KMS-11 (cell line): ENCODE measurements at regions not wholly inside any gene's neighbourhood (a gene's known extent, or its start where the extent isn't known, plus 50 kb on each side); places are given as distances from the start of the nearest gene placed in this dataset.

ENCODE experiments used
- H2AFZ ChIP-seq: fragments of 200-600 bp; sonication (generic); 2 replicates; pipeline ENCODE4 v1.6.1; 2016; ENCODE audit warnings: antibody characterized with exemption, mixed run types, low read depth
- H3K27ac ChIP-seq: fragments of 200-600 bp; sonication (generic); 2 replicates; pipeline ENCODE4 v1.6.1; 2016; ENCODE audit warnings: mild to moderate bottlenecking, mixed run types
- H3K27me3 ChIP-seq: fragments of 200-600 bp; sonication (generic); 2 replicates; pipeline ENCODE4 v1.6.1; 2017; ENCODE audit warnings: mild to moderate bottlenecking, low read depth, mixed run types, moderate library complexity; ENCODE audit not compliant: insufficient read depth
- H3K36me3 ChIP-seq: fragments of 200-600 bp; sonication (generic); 2 replicates; pipeline ENCODE4 v1.6.1; 2017; ENCODE audit warnings: mild to moderate bottlenecking, mixed run types; ENCODE audit not compliant: insufficient read depth
- H3K4me1 ChIP-seq: fragments of 200-600 bp; sonication (generic); 2 replicates; pipeline ENCODE4 v1.6.1; 2016; ENCODE audit warnings: mild to moderate bottlenecking, low read depth, mixed run types; ENCODE audit not compliant: poor library complexity, severe bottlenecking
- H3K4me2 ChIP-seq: fragments of 200-600 bp; sonication (generic); 2 replicates; pipeline ENCODE4 v1.7.0; 2016; ENCODE audit warnings: mild to moderate bottlenecking, mixed run types
- H3K4me3 ChIP-seq: fragments of 200-600 bp; sonication (generic); IDR thresholded peaks from 2 replicates; pipeline ENCODE4 v1.6.1; 2017; ENCODE audit warnings: low read depth, low read length, mixed read lengths; ENCODE audit not compliant: insufficient read depth
- H3K79me2 ChIP-seq: fragments of 200-600 bp; sonication (generic); 2 replicates; pipeline ENCODE4 v1.6.1; 2016; ENCODE audit warnings: low read depth, mixed run types; ENCODE audit not compliant: insufficient read depth
- H3K9ac ChIP-seq: fragments of 200-600 bp; sonication (generic); 2 replicates; pipeline ENCODE4 v1.6.1; 2016; ENCODE audit warnings: mild to moderate bottlenecking, mixed run types
- H4K20me1 ChIP-seq: fragments of 200-600 bp; sonication (generic); 2 replicates; pipeline ENCODE4 v1.6.1; 2016; ENCODE audit warnings: mild to moderate bottlenecking, mixed run types; ENCODE audit not compliant: insufficient read depth
- TF ChIP-seq, protein P1 (sequence below): fragments of 200-600 bp; sonication (generic); conservative IDR thresholded peaks from 2 replicates; pipeline ENCODE4 v1.6.1; 2017; ENCODE audit warnings: low read depth, mild to moderate bottlenecking, antibody characterized with exemption, low read length, moderate library complexity, mixed read lengths

DNA sequence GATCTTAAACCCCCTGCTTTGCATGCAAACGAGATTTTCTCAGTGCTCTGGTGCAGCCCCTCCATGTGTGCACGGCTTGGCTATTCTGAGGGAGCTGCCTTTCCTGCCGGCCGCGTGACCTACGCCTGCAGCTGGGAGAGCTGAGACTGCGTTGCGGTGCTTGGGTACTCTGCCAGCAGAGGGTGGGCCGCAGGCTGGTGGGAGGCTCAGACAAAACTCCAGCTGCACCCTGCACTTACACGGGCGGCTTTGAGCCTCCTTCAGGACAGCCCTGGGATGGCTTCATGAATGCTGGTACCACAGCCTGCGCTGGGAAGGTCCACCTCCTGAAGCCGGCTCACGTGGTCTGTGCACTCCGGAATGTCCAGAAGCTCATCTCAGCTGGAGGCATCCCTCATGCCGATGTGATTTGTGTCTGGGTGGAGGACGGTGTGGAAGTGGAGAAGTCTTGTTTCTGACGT, 223.7 kb downstream of the DLL1 start:
- Histone ChIP-seq H3K9ac (no peak overlapping the region), H3K36me3 (no peaks in the 10 kb centered on the region), H3K27ac (no peak overlapping the region), H4K20me1 (no peaks in the 10 kb centered on the region), H3K27me3 (no peaks in the 10 kb centered on the region), H3K4me2 (no peak overlapping the region), H3K4me3 (no peak overlapping the region), H2AFZ (no peak overlapping the region), H3K4me1 (no peaks in the 10 kb centered on the region), H3K79me2 (no peaks in the 10 kb centered on the region)
- TF ChIP-seq, protein P1, sequence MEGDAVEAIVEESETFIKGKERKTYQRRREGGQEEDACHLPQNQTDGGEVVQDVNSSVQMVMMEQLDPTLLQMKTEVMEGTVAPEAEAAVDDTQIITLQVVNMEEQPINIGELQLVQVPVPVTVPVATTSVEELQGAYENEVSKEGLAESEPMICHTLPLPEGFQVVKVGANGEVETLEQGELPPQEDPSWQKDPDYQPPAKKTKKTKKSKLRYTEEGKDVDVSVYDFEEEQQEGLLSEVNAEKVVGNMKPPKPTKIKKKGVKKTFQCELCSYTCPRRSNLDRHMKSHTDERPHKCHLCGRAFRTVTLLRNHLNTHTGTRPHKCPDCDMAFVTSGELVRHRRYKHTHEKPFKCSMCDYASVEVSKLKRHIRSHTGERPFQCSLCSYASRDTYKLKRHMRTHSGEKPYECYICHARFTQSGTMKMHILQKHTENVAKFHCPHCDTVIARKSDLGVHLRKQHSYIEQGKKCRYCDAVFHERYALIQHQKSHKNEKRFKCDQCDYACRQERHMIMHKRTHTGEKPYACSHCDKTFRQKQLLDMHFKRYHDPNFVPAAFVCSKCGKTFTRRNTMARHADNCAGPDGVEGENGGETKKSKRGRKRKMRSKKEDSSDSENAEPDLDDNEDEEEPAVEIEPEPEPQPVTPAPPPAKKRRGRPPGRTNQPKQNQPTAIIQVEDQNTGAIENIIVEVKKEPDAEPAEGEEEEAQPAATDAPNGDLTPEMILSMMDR: no peak

DNA sequence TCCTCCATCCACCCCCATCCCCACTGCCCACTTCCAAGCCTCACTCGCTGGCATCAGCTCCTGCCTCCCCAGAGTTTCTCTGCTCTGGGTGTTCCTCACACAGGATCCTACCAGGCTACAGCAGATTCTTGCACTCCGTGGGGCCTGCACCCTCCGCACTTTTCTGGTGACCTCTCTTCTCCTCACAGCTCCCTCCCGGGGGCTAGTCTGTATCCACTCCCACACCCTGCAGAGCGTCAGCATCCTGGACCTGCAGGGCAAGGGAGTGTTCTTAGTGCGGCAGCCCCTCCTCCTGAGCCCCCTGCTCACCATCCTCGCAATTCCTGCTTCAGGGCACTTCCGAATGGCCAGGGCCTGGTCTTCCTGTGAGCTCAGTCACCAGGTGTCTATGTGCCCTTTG, 224.2 kb downstream of the DLL1 start:
- no peaks in the 10 kb centered on the region for H3K27me3 ChIP-seq
- TF ChIP-seq, protein P1: no peak
- H3K4me2 ChIP-seq: no peak overlapping the region
- no peaks in the 10 kb centered on the region for H3K36me3 ChIP-seq
- H2AFZ ChIP-seq: no peak overlapping the region
- H3K4me3 ChIP-seq: no peak overlapping the region
- H3K27ac ChIP-seq: no peak overlapping the region
- H3K79me2 ChIP-seq: no peaks in the 10 kb centered on the region
- no peaks in the 10 kb centered on the region for H4K20me1 ChIP-seq
- no peak overlapping the region for H3K9ac ChIP-seq
- H3K4me1 ChIP-seq: no peaks in the 10 kb centered on the region

DNA sequence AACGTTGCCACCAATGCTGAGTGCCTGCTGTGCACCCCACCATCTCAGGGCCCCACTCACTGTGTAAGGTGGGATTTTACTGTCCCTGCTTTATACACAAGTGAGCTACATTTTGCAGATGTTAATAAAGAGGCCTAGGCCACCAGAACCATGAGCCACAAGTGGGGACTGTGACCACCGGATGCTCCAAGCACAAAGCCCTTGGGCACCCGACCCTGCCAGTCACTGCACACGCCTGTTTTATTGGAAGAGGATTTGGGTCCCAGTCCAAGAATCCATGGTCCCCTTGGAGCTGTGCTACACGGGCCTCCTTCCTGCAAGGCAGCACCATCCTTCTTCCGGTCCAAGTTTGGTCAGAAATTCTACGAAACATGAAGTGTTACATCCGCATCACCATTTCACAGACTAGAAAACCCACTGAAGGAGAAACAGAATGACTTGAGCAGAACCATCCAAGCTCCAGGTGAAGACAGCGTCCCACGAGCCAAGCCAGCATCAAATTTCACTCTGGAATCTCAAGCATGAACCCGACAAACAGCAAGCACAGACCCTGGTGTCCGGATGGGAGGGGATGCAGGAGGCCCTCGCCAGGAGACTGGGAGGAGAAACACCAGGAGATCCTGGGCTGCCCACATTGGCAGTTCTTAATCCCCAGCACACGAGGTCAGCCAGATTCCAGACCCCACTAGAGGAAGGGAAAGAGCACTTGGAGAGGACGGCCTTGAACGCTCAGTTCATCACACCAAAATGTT, 226.9 kb downstream of the DLL1 start:
- no peak overlapping the region for H3K4me3 ChIP-seq
- TF ChIP-seq, protein P1: no peak
- no peak overlapping the region for H2AFZ ChIP-seq
- H3K4me2 ChIP-seq: no peak overlapping the region
- no peaks in the 10 kb centered on the region for H3K79me2 ChIP-seq
- H3K36me3 ChIP-seq: no peaks in the 10 kb centered on the region
- H3K4me1 ChIP-seq: no peaks in the 10 kb centered on the region
- H3K27ac ChIP-seq: no peak overlapping the region
- no peaks in the 10 kb centered on the region for H4K20me1 ChIP-seq
- H3K27me3 ChIP-seq: no peaks in the 10 kb centered on the region
- no peak overlapping the region for H3K9ac ChIP-seq

DNA sequence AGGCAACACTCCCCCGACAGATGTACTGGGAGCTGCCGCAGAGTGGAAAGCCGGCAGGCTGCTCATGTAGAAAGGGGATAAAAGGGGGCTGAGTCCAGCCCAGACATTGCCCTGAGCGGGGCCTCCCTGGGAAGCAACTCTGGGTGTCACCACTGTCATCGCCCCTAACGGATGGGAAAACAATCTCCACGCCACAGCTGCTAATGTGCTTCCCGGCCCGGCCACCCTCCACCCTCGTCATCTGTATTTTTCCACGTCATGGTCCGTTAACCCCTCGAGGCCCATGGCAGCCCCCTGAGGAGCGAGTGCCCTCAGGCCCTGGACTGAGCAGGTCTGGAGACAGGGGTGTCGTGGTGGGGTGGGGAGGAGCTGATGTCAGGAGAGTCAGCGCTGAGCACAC, 227.4 kb downstream of the DLL1 start:
- no peaks in the 10 kb centered on the region for H4K20me1 ChIP-seq
- H3K4me3 ChIP-seq: no peak overlapping the region
- H3K27me3 ChIP-seq: no peaks in the 10 kb centered on the region
- H3K36me3 ChIP-seq: no peaks in the 10 kb centered on the region
- no peaks in the 10 kb centered on the region for H3K4me1 ChIP-seq
- no peaks in the 10 kb centered on the region for H3K79me2 ChIP-seq
- no peak overlapping the region for H3K27ac ChIP-seq
- no peak overlapping the region for H2AFZ ChIP-seq
- no peak overlapping the region for H3K9ac ChIP-seq
- TF ChIP-seq, protein P1: no peak
- no peak overlapping the region for H3K4me2 ChIP-seq
